Astrocyte of the cerebellum (primary cell): ENCODE measurements at regions not wholly inside any gene's neighbourhood (a gene's known extent, or its start where the extent isn't known, plus 50 kb on each side); places are given as distances from the start of the nearest gene placed in this dataset.
"Not testable (repeated sequence)": the region's sequence is repeated elsewhere in the genome, so short reads cannot be mapped to it uniquely, and the experiment has no call there.

ENCODE experiments used
- DNase-seq: peaks from one replicate; pipeline ENCODE4 v3.0.0-alpha.2; 2011; ENCODE audit warnings: low read depth
- H3K4me3 ChIP-seq: 2 replicates; pipeline ENCODE4 v1.5.1; 2011; ENCODE audit warnings: mild to moderate bottlenecking, low read depth, low read length, moderate library complexity
- in situ Hi-C: cut with HindIII; loops from 2 replicates; pipeline ENCODE4 v1.10.0; 2017; ENCODE audit warnings: low sequenced_read_pairs
- TF ChIP-seq, protein P1 (sequence below): IDR thresholded peaks from 2 replicates; pipeline ENCODE4 v1.5.1; 2012; ENCODE audit warnings: low read length, low read depth, moderate library complexity, mild to moderate bottlenecking; ENCODE audit errors: missing control alignments

DNA sequence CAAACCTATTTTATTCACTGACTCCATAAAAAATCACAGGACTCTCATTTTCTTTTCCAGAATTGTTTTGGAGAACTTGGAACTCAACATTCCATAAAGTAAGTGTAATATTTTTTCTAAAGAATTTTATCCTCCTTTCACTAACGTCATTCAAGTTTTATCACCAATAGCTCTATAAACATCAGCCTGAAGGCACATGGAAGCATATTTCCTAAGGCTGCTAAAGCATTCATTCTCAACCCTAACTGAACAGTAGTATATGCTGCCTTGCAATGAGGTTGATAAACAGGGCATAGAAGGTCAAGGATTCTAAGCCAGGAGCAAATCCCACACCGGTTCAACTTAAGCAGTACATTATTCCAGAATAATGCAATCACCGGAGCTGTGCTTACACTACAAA lies 273.9 kb downstream of the RAB38 start:
- DNase-seq = no peak
- in situ Hi-C loops = no loop called here
- no peak overlapping the region for H3K4me3 ChIP-seq
- TF ChIP-seq, protein P1, sequence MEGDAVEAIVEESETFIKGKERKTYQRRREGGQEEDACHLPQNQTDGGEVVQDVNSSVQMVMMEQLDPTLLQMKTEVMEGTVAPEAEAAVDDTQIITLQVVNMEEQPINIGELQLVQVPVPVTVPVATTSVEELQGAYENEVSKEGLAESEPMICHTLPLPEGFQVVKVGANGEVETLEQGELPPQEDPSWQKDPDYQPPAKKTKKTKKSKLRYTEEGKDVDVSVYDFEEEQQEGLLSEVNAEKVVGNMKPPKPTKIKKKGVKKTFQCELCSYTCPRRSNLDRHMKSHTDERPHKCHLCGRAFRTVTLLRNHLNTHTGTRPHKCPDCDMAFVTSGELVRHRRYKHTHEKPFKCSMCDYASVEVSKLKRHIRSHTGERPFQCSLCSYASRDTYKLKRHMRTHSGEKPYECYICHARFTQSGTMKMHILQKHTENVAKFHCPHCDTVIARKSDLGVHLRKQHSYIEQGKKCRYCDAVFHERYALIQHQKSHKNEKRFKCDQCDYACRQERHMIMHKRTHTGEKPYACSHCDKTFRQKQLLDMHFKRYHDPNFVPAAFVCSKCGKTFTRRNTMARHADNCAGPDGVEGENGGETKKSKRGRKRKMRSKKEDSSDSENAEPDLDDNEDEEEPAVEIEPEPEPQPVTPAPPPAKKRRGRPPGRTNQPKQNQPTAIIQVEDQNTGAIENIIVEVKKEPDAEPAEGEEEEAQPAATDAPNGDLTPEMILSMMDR = no peak

GRCh38 chr11:87897921-87898320 lies 277.3 kb downstream of the RAB38 start:
- TF ChIP-seq, protein P1 = no peak
- in situ Hi-C loops = no loop called here
- DNase-seq = no peak
- H3K4me3 ChIP-seq = no peak overlapping the region

- DNase-seq = no peak
- TF ChIP-seq, protein P1 = no peak
- in situ Hi-C loops = no loop called here
- H3K4me3 ChIP-seq = no peak overlapping the region
Observed at GRCh38 chr11:87897071-87897470, 278.2 kb downstream of the RAB38 start.

- TF ChIP-seq, protein P1 = no peak
- no peak for DNase-seq
- H3K4me3 ChIP-seq = no peak overlapping the region
- in situ Hi-C loops = no loop called here
Observed at GRCh38 chr11:87894961-87895360, 280.3 kb downstream of the RAB38 start.

GRCh38 chr11:87892291-87892690 lies 283.0 kb downstream of the RAB38 start:
- no peak overlapping the region for H3K4me3 ChIP-seq
- TF ChIP-seq, protein P1 = no peak
- DNase-seq = no peak
- in situ Hi-C loops = no loop called here

DNA sequence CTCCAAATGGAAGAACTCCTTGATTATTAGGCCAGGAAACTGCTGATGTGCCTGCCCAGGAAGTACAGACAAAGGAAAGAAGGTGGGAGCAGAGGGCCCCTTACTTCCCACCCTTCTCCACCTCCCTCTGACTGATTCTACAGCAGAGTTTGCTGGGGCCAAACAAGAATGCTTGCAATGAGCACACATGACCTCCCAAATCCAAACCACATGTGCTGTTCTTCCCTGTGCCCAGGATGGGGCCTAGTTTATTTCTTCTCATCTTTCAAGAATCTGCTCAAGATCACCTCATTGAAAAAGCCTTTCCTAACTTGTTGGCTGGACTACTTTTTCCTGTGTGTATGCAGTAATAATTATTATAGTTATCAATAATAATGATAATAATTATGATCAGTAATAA lies 286.1 kb downstream of the RAB38 start:
- in situ Hi-C loops = no loop called here
- DNase-seq = no peak
- TF ChIP-seq, protein P1 = no peak
- no peak overlapping the region for H3K4me3 ChIP-seq

GRCh38 chr11:87885084-87885483 lies 290.2 kb downstream of the RAB38 start:
- H3K4me3 ChIP-seq, in situ Hi-C loops, DNase-seq: not testable (repeated sequence)
